ENCODE measurements at regions not wholly inside any gene's neighbourhood (a gene's known extent, or its start where the extent isn't known, plus 50 kb on each side); places are given as distances from the start of the nearest gene placed in this dataset.

- TF ChIP-seq CREB1 (IDR thresholded peaks at IDR 0.05): no peak
- TF ChIP-seq KDM4A (IDR thresholded peaks at IDR 0.05; ENCODE audit: low read depth, low read length, severe bottlenecking): no peak
- TF ChIP-seq ATF2 (IDR thresholded peaks at IDR 0.05; ENCODE audit: low read length): no peak
- no peak for TF ChIP-seq TAF7 (optimal IDR thresholded peaks at IDR 0.05; ENCODE audit: borderline replicate concordance, low read depth, low read length)
- TF ChIP-seq CTCF (IDR thresholded peaks at IDR 0.05; ENCODE audit: control extremely low read depth in 1 of 3, insufficient read depth in 1 of 3, low read depth in 1 of 3, low read length in 3 of 3): no peak
- no peak for TF ChIP-seq JUND (IDR thresholded peaks at IDR 0.05; ENCODE audit: low read length)
- TF ChIP-seq BRCA1 (IDR thresholded peaks at IDR 0.05; ENCODE audit: low read depth, low read length): no peak
- TF ChIP-seq TAF1 (IDR thresholded peaks at IDR 0.05; ENCODE audit: low read depth, low read length): no peak
- TF ChIP-seq SAP30 (IDR thresholded peaks at IDR 0.05; ENCODE audit: insufficient read depth, insufficient replicate concordance, low read length): no peak
- no peak for FAIRE-seq
These were observed 543.3 kb downstream of the SQOR start for GRCh38 chr15:46178138-46178537.

More at GRCh38 chr15:46178138-46178537, 543.3 kb downstream of the SQOR start:
- Histone ChIP-seq H2BK12ac (ENCODE audit: low read depth, low read length) (no peak overlapping the region), H3K23ac (ENCODE audit: insufficient read length) (no peak overlapping the region), H3K4me3 (ENCODE audit: extremely low read depth in 1 of 4, insufficient read depth in 2 of 4, low read depth in 3 of 4, low read length in 4 of 4) (no peak overlapping the region), H4K5ac (ENCODE audit: insufficient read length, low read depth, low read length) (no peak overlapping the region), H3K14ac (ENCODE audit: insufficient read length) (no peak overlapping the region), H2AFZ (ENCODE audit: low read length) (no peak overlapping the region), H3K56ac (replicated peaks; ENCODE audit: insufficient read length, low read depth, low read length) (no peak overlapping the region), H3K9ac (replicated peaks in 1 of 4; ENCODE audit: extremely low read depth in 1 of 4, low read depth in 3 of 4, low read length in 3 of 4) (no peak overlapping the region), H4K20me1 (replicated peaks in 1 of 2; ENCODE audit: control insufficient read depth in 1 of 2, insufficient read depth in 2 of 2, low read length in 2 of 2) (no peaks in the 10 kb centered on the region), H2BK15ac (ENCODE audit: low read length) (no peak overlapping the region), H4K8ac (ENCODE audit: extremely low read depth, insufficient read depth, low read length) (no peak overlapping the region), H3K36me3 (ENCODE audit: control insufficient read depth in 2 of 4, insufficient read depth in 4 of 4, low read length in 3 of 4) (no peaks in the 10 kb centered on the region), H2BK20ac (ENCODE audit: low read length) (no peak overlapping the region), H3K79me2 (ENCODE audit: control insufficient read depth in 1 of 2, insufficient read depth in 2 of 2, low read length in 2 of 2) (no peaks in the 10 kb centered on the region), H2BK120ac (replicated peaks; ENCODE audit: low read depth, low read length) (no peak overlapping the region), H3K23me2 (ENCODE audit: low read depth, low read length) (no peaks in the 10 kb centered on the region), H3K4ac (replicated peaks; ENCODE audit: insufficient read length, low read depth, low read length) (no peak overlapping the region), H3K18ac (ENCODE audit: extremely low read depth, low read length) (no peak overlapping the region), H3K27ac (ENCODE audit: low read depth, low read length) (no peak overlapping the region), H3K4me1 (replicated peaks in 1 of 4; ENCODE audit: control insufficient read depth in 3 of 4, insufficient read depth in 4 of 4, low read length in 3 of 4) (no peaks in the 10 kb centered on the region), H4K91ac (replicated peaks; ENCODE audit: insufficient read length, low read length) (no peak overlapping the region), H2AK5ac (ENCODE audit: low read depth, low read length) (no peak overlapping the region), H2BK5ac (ENCODE audit: low read depth, low read length) (no peak overlapping the region), H3K4me2 (ENCODE audit: insufficient read depth in 1 of 2, low read depth in 2 of 2, low read length in 2 of 2) (no peak overlapping the region), H3K79me1 (ENCODE audit: low read depth, low read length) (no peaks in the 10 kb centered on the region), H3K27me3 (replicated peaks in 1 of 4; ENCODE audit: control insufficient read depth in 3 of 4, extremely low read depth in 1 of 4, insufficient read depth in 3 of 4, low read length in 3 of 4) (no peaks in the 10 kb centered on the region), H3K9me3 (ENCODE audit: insufficient read depth in 2 of 2, low read depth in 1 of 2, low read length in 1 of 2) (0 out of 4 replicates have a peak, but pooled peaks cover 2 to 3% of the 10 kb centered on the region in 2 experiments)
- WGBS, 2 experiments (ENCODE audit: extremely low coverage in 1 of 2, insufficient coverage in 1 of 2, insufficient read length in 1 of 2, insufficient replicate concordance in 2 of 2, low coverage in 1 of 2, low lambda C conversion rate in 2 of 2, missing lambda C conversion rate in 1 of 2): 93% methylated on average over 1 of the region's 1 CpG; no CpG with 5 or more reads in 1 of the 2 experiments
- CTCF ChIA-PET (ENCODE audit: partially characterized antibody): no interaction called here
- POLR2A ChIA-PET (ENCODE audit: partially characterized antibody): no interaction called here
- DNase-seq (ENCODE audit: low read depth in 1 of 2, low spot score in 2 of 2): no peak

Data from H1 (cell line).